GM21447 (cell line): ENCODE measurements at regions not wholly inside any gene's neighbourhood (a gene's known extent, or its start where the extent isn't known, plus 50 kb on each side); places are given as distances from the start of the nearest gene placed in this dataset.
"Not testable (repeated sequence)": the region's sequence is repeated elsewhere in the genome, so short reads cannot be mapped to it uniquely, and the experiment has no call there.

ENCODE experiments used
- ATAC-seq: cut with Tn5 transposase; IDR thresholded peaks from one replicate; pipeline ENCODE4 v1.9.1; 2021; ENCODE audit not compliant: unreplicated experiment

DNA sequence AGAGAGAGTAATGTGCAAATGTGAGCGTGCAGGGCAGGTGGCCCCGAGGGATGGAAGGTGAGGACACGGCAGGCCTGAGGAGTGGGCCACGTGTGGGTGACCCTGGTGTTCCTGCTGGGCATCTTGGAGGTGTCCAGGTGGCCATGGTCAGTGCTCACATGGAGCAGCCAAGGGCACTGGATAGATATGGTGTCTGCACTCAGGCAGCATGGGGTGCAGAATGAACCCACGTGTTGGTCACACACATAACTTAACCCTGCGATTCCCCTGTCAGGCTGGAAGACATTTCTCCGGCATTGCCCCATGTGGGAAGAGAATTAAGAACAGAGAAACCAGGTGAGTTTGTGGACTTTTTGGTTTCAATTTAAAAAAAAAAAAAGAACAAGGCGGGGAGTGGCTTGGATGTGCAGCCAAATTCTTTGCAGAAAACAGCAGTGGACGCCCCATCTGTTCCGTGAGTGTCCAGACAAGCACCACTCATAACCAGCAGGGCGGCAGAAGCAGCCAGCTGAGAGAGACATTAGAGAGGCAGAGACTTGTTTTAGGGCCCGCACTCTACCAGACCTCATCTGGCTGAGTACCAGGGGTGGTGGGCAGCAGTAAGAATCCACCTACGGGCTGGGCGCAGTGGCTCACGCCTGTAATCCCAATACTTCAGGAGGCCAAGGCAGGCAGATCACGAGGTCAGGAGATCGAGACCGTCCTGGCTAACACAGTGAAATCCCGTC is 249.8 kb downstream of the ACKR3 start:
- no peak for ATAC-seq

DNA sequence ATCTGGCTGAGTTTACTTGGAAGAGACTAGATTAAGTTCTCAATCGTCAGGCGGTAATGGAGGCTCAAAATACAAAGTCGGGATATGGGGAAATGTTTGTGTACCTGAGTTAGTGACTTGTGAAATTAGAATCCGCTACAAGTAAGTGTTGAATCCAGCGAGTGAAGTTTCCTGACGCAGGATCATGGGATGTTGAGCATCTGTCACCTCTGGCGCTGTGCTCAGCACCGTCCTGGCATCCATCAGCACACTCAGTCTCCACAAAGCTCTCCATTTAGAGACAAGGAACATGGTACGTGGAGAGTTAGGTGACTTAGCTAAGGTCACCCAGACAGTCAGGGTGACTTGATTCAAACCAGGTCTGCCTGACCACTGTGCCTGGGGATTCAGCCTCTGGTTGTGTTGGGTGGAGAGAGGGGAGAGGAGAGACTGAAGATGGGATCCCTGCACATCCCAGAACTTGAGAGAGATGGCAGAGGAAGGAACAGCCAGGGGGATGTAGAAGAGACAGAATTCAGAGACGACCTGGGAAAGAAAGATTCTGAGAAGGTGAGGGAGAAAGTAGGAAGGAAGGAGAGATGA is 251.2 kb downstream of the ACKR3 start:
- no peak for ATAC-seq

DNA sequence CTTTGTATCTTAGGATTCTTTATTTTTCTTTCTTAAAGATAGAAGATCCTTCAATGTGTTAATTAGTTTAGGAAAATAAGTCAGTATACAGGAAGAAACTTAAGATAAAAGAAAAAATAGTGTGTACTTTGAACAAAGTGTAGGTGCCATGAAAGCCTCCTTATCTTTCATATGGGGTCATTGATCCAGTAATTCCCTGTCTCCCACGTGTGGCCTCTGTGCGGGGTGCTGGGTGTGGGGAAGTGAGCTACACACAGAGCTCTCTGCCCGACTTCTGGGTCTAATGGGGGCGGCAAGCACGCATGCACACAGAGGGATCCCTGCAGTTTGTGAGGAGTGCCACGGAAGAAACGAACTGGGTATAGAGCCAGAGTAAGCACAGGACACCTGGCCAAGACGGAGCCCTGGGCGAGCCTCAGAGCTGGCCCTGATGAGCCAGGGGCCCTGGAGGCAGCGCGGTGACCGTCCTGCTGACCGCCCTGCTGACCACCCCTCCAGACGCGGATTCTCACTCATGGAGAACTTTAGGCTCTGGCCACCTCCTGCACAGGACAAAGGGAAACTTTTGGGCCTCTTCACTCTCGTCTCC is 253.5 kb downstream of the ACKR3 start:
- ATAC-seq = no peak

DNA sequence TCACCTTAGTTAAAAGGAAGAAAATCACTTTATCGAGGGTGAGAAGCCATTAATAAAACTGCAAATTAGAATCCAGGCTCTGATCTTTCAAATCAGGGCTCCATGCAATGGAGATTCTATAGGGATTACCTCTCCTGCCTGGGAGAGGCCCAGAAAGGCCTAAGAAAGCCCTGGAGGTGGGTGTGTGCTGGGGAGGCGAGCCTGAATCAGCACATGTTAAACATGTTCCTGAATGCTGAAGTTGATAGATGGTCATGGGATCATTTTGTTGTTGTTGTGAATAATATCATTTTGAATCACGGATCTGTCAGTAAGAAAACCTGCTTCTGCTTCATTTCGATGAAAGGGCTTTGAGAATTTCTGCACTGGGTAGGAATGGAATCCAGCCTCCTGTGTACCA is 254.3 kb downstream of the ACKR3 start:
- no peak for ATAC-seq

DNA sequence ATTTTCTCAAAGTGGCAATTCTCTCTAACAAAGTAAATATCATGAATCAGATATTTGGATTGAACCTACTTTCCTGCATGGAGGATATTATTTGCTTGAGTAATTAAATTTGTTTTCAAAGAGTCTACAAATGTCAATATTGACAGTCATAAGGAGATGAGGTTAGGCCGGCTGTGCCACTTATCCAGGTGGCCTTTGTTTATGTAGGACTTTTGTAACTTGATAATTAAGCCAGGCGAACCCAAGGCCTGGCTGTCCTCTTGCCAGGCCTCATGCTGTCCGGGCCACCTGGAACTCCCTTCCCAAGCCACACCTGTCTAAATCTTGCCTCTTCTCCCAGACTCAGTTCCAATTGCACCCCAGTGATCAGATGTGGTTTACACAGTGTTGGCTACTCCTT is 255.2 kb downstream of the ACKR3 start:
- no peak for ATAC-seq

DNA sequence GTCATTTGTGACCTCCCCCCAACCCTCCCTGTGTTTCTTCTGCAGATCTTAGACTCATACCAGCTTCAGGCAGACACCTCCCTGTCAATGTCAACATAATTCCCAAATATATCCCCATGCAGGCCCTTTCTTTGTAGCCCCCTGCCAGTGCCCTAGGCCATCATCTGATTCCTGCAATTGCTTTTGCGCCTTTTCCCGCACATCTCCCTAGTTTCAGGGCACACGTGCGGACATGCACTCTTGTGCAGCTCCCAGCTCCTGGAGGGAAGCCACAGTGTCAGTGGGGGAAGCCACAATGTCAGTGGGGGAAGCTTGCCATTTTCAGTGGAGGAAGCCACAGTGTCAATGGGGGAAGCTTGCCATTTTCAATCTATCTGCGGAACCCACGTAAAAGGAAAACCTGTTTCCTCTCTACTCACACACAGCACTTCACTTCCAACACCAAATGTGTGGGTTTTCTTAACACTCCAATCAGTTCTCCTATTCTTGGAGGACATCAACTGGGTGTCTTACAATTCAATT is 256.4 kb downstream of the ACKR3 start:
- ATAC-seq = no peak

DNA sequence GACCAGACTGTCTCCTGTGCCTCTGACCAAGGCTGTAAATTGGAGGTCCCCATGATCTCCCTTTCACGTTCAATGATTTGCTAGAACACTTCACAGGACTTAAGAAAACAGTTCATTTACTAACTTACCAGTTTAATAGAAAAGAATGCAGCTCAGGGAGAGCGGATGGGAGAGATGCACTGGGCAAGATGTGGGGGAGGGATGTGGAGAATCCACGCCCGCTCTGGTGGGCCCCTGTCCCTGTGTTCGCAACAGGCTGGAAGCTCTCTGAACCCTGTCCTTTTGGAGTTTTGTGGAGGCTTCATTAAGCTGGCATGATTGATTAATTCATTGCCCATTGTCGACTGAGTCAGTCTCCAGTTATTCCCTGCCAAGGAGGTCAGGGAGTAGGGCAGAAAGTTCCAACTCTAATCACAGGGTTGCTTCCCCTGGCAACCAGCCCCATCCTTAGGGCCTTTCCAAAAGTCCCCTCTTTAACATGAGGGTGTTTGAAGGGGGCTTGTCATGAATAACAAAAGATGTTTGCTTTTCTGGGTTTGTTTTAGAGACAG is 257.1 kb downstream of the ACKR3 start:
- no peak for ATAC-seq

DNA sequence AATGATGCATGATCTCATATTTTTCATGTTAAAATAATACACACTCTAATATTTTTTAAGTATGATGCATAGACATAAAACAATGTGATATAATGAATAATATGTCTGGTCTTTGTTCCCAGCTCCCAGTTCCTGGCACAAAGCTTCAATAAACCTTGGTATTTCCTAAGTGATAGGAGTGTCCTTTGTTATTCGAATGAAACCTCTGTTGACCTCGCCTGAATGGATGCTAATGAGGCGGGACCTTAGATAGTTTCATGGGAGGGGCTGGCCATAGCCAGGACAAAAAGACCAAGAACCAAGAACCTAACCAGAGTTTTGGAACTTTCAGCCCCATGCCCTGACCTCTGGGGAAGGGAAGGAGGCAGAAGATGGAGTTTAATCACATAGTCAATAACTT is 257.7 kb upstream of the COPS8 start:
- no peak for ATAC-seq

DNA sequence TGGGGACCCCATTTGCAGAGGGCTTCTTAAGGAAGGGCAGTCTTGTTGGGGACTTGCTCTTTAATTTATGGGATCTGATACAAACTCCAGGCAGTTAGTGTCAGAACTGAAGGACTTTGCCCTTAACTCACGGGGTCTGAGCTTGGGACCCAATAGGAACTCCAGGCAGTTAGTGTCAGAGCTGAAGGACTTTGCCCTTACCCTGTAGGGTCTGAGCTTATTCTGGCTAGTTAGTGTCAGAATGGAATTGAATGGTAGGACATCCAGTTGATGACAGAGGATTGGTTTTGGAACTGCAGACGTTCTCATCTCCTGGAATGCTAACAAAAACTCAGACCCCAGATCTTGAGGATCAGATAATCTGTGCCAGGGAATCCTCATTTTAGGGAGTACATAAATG is 256.9 kb upstream of the COPS8 start:
- ATAC-seq = no peak

DNA sequence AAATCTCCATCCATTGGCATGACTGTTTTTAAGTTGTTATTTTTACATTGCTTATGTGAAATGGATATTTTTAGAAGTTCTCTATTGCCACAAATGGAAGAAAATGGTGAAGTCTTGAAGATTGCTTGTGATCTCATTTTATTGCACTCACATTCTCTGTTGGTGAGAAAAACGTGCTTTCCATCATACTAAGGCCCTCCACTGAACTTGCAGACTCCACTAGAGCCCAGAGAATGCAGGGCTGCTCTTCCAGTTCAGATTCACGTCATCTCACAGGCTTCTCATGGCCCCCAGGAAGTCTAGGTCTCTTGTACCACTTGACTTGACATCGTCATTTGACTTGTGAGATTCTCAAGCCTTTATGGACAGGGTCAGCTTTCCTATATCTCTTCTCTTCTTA is 254.8 kb upstream of the COPS8 start:
- no peak for ATAC-seq

DNA sequence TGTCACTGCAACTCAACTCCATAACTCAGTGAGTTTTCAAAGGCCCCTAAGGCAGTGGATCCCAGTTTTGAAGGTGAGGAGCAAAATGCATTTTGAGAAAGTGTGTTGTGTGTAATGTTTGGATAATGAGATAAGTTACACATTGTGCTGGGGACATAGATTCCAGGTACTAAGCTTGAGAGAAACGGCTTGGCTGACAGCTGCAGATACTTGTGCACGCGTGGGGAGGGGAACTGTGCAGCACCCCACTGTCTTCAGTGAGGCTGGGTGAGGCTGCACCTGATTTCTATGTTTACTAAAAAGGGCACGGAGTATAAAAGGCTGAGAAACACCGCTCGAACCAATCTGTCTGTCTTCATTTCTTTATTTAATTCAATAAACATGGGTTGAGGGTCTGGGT is 254.0 kb upstream of the COPS8 start:
- no peak for ATAC-seq

DNA sequence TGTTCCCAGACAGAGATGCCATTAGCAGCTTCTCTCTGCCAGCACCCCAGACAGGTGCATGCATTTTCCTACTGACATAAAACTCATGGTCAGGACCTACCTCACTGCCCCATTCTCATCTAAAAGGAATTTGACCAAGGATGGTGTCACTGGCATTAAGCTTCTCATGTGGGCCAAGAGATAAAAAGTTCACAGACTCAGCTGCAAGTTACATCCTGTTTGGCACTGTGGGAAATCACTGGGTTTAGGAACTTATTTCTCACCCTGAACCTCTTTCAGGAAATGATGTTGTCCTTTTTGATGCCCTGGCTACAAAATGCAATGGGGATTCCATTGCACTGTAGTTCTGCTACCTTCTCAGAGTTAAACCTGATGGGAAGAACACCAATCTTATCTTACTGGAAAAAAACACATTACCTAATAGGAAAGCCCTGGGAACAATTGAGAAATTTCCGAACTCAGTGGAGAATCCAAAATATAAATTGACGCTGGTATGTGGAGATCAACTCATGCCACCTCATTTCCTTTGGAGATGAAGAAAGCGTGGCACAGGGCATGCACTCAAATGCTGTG is 252.1 kb upstream of the COPS8 start:
- ATAC-seq = no peak

DNA sequence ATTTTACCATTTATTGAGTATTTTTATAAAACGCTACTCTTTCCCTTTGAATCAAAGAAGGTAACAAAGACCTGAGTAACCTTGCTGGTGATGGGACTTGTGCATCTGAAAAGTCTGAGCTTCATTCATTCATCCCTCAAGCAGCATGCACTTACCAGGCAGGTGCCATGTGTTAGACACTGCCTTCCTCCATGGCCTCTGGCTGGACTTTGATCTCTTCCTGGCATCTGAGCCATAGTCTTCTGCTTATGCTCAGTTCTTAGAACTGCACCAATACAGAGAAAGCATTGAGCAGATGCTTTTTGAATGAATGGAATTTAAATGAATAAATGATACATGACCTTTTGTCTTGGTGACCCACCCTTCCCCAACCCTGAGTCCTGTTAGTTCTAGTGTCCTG is 251.4 kb upstream of the COPS8 start:
- ATAC-seq = no peak

DNA sequence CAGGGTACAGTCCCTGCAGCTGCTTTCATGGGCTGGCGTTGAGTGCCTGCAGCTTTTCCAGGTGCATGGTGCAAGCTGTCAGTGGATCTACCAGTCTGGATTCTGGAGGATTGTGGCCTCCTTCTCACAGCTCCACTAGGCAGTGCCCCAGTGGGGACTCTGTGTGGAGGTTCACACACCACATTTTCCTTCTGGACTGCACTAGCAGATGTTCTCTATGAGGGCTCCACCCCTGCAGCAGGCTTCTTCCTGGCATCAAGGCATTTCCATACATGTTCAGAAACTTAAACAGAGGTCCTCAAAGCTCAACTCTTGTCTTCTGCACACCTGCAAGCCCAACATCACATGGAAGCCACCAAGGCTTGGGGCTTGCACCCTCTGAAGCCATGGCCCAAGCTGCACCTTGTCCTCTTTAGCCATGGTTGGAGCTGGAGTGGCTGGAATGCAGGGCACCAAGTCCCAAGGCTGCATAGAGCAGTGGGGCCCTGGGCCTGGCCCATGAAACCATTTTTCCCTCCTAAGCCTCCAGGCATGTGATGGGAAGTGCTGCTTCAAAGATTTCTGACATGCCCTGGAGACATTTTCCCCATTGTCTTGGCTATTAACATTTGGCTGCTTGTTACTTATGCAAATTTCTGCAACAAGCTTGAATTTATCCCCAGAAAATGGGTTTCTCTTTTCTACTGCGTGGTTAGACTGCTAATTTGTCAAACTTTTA is 250.2 kb upstream of the COPS8 start:
- ATAC-seq = no peak

DNA sequence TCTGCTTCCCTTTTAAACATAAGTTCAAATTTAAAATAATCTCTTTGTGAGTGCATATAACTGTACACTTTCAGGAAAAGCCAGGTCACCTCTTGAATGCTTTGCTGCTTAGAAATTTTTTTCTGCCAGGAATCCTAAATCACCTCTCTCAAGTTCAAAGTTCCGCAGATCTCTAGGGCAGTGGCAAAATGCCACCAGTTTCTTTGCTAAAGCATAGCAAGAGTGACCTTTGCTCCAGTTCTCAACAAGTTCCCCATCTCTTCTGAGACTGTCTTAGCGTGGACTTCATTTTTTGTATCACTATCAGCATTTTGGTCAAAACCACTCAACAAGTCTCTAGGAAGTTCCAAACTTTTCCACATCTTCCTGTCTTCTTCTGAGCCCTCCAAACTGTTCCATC is 249.7 kb upstream of the COPS8 start:
- not testable (repeated sequence) for ATAC-seq

DNA sequence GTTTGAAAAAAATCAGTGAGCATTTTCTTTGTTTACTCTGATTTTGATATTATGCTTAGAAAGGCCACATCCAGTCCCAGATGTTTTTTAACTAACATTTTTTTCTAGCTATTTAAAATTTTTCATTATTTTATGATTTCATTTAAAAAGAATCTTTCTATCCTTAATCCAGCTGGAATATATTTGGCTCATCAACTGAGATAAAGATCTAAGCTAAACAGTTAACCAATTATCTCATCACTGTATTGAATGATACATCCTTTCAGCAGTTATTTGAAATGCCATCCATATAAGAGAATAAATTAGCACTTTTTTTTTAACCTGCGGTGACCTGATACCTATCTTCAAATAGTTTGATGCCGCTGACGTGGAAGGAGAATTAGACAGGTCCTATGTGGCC is 245.5 kb upstream of the COPS8 start:
- ATAC-seq = no peak

DNA sequence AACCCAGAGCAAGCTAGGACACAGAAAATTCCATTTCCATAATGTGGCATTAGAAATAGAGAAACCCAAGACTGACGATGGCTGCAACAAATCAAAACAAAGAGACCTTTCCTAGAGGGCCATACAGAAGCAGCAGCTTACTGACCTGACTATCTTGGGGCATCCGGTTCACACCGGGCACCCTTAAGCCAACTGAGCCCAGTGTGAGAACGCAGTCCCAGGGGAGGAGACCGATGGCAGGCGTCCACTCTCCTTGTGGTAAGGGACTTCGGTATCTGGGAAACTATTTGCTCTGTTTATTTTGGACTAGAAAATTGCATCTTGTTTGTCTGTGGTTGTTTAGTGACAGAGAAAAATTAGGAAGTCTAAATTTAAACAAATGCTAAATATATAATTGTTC is 244.8 kb upstream of the COPS8 start:
- no peak for ATAC-seq

DNA sequence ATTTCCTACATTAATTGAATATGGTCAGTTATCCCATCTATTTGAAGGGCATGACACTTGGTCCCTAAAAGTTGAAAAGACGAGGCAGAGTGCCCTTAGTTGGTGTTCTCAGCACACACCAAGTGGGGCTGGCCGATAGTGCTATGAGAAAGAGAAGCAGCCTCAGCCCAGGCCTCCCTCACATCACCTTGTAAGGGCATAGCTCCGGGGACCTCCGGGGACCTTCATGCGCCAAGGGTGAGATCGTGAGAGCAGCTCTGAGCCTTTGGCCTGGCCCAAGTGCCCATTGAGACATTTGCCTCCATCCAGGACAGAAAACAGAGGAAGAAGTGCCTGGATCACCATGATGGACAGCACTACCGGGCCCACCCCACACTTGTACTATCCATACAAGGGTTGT is 244.3 kb upstream of the COPS8 start:
- ATAC-seq = no peak

DNA sequence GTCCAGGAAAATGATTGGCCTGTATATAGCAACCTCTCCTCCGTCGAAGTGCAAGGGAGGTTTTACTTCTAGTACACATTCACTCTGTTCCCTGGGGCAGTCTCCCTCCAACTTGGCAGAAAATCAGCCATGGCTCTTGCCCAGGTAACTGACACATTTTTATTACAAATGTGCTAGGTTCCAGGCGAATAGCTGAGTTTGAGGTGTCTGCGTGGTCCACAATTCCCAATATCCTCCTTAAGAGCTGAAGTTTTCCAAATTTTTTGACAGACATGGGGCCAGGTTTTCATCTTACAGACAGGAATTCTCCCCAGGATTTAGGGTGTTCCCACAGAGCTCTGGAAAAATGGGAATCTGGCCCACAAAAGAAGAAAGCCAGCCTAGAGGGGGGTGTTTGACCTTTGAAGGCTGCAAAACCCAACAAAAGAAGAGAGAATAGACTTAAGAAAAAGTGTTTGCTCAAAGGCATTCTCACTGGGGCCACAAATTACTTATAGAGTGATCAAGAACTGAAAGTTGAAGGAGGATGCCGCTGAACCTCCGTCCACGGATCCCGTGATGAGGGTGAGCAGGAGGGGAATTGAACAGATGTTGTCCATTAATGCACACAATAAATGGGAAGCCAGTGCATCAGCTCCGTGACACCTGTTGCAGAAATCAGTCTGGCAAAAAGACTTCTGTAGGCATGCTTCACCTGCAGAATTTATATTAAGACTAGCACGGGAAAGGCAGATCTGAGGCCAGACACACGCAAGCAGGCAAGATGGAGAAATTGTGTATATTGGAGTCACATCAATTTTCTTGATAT is 242.3 kb upstream of the COPS8 start:
- ATAC-seq = no peak

DNA sequence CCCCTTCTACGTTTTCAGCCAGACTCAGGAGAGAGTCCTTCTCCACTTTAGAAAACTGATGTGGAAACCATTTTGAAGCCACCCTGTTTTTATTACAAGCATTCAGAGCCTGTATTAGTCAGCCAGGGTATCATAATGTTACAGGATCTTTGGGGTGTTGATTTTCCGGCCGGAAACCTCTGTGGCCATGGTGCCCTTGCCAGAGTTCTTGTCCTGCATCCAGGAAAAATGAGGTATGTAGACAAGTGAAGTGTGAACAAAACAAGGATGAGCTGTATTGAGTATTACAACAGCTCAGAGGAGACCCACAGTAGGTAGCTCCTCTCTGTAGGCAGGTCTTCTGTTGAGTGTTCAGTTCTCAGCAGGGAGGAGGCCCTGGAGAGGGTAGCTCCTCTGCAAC is 241.0 kb upstream of the COPS8 start:
- ATAC-seq = no peak
